H9 (cell line): ENCODE measurements at regions not wholly inside any gene's neighbourhood (a gene's known extent, or its start where the extent isn't known, plus 50 kb on each side); places are given as distances from the start of the nearest gene placed in this dataset.

Experiments
- DNase-seq: peaks from one replicate; pipeline ENCODE4 v3.0.0-alpha.2; 2017
- H2AFZ ChIP-seq: one replicate; pipeline ENCODE4 v1.6.1; 2013; ENCODE audit warnings: mild to moderate bottlenecking, low read length, control low read depth, moderate library complexity
- H2AK5ac ChIP-seq: 2 replicates; pipeline ENCODE4 v1.6.1; 2013; ENCODE audit warnings: low read length, control low read depth, mixed read lengths; ENCODE audit not compliant: insufficient read length
- H2BK120ac ChIP-seq: one replicate; pipeline ENCODE4 v1.6.1; 2013; ENCODE audit warnings: low read depth, mild to moderate bottlenecking, low read length, control low read depth, inconsistent platforms; ENCODE audit not compliant: poor library complexity, severe bottlenecking
- H2BK12ac ChIP-seq: 2 replicates; pipeline ENCODE4 v1.6.1; 2013; ENCODE audit warnings: low read length, control low read depth, mixed read lengths, low read depth; ENCODE audit not compliant: insufficient read length
- H2BK15ac ChIP-seq: 2 replicates; pipeline ENCODE4 v1.6.1; 2013; ENCODE audit warnings: low read depth, low read length, control low read depth
- H2BK20ac ChIP-seq: one replicate; pipeline ENCODE4 v1.6.1; 2013; ENCODE audit warnings: low read depth, mild to moderate bottlenecking, low read length, control low read depth, inconsistent platforms; ENCODE audit not compliant: poor library complexity, severe bottlenecking
- H2BK5ac ChIP-seq: 2 replicates; pipeline ENCODE4 v1.6.1; 2013; ENCODE audit warnings: low read length, control low read depth, mixed read lengths; ENCODE audit not compliant: insufficient read length
- H3K14ac ChIP-seq: 2 replicates; pipeline ENCODE4 v1.6.1; 2013; ENCODE audit warnings: low read length, control low read depth; ENCODE audit not compliant: insufficient read depth
- H3K18ac ChIP-seq: 2 replicates; pipeline ENCODE4 v1.6.1; 2013; ENCODE audit warnings: low read depth, mild to moderate bottlenecking, mixed read lengths, low read length, control low read depth; ENCODE audit not compliant: insufficient read length
- H3K23ac ChIP-seq: 2 replicates; pipeline ENCODE4 v1.6.1; 2013; ENCODE audit warnings: low read length, control low read depth, mixed read lengths, low read depth; ENCODE audit not compliant: insufficient read length
- H3K23me2 ChIP-seq: 2 replicates; pipeline ENCODE4 v1.6.1; 2013; ENCODE audit warnings: low read depth, mild to moderate bottlenecking, mixed read lengths, low read length, control low read depth; ENCODE audit not compliant: insufficient read length, poor library complexity, severe bottlenecking
- H3K27ac ChIP-seq: 2 replicates; pipeline ENCODE4 v1.5.1; 2013; ENCODE audit warnings: low read length, control low read depth, mixed read lengths, low read depth; ENCODE audit not compliant: insufficient read length
- H3K27me3 ChIP-seq: 2 replicates; pipeline ENCODE4 v1.6.1; 2013; ENCODE audit warnings: low read length, control low read depth, inconsistent platforms; ENCODE audit not compliant: insufficient read depth
- H3K4ac ChIP-seq: 2 replicates; pipeline ENCODE4 v1.6.1; 2013; ENCODE audit warnings: low read depth, mild to moderate bottlenecking, control low read depth, inconsistent platforms, low read length, moderate library complexity
- H3K4me1 ChIP-seq: 2 replicates; pipeline ENCODE4 v1.6.1; 2013; ENCODE audit warnings: low read length, control low read depth, inconsistent platforms; ENCODE audit not compliant: insufficient read depth
- H3K4me2 ChIP-seq: 2 replicates; pipeline ENCODE4 v1.6.1; 2013; ENCODE audit warnings: low read length, control low read depth, mixed read lengths; ENCODE audit not compliant: insufficient read length, insufficient read depth
- H3K56ac ChIP-seq: 2 replicates; pipeline ENCODE4 v1.6.1; 2013; ENCODE audit warnings: low read depth, mild to moderate bottlenecking, mixed read lengths, low read length, control low read depth; ENCODE audit not compliant: insufficient read length
- H3K79me1 ChIP-seq: 2 replicates; pipeline ENCODE4 v1.6.1; 2013; ENCODE audit warnings: low read depth, mild to moderate bottlenecking, moderate library complexity, low read length, control low read depth, inconsistent platforms; ENCODE audit not compliant: insufficient read depth, poor library complexity, severe bottlenecking
- H3K79me2 ChIP-seq: 2 replicates; pipeline ENCODE4 v1.6.1; 2013; ENCODE audit warnings: low read length, control low read depth, inconsistent platforms; ENCODE audit not compliant: insufficient read depth
- H3K9ac ChIP-seq: 2 replicates; pipeline ENCODE4 v1.6.1; 2013; ENCODE audit warnings: low read length, control low read depth, mixed read lengths; ENCODE audit not compliant: insufficient read length; ENCODE audit errors: extremely low read depth
- H3K9me3 ChIP-seq: one replicate; pipeline ENCODE4 v1.6.1; 2013; ENCODE audit warnings: low read depth, low read length, inconsistent platforms; ENCODE audit not compliant: control insufficient read depth
- H3T11ph ChIP-seq: one replicate; pipeline ENCODE4 v1.6.1; 2013; ENCODE audit warnings: mild to moderate bottlenecking, low read length, control low read depth, inconsistent platforms
- H4K20me1 ChIP-seq: one replicate; pipeline ENCODE4 v1.6.1; 2013; ENCODE audit not compliant: control insufficient read depth, insufficient read length, insufficient read depth
- H4K5ac ChIP-seq: 2 replicates; pipeline ENCODE4 v1.6.1; 2013; ENCODE audit warnings: low read depth, mild to moderate bottlenecking, mixed read lengths, low read length, control low read depth; ENCODE audit not compliant: insufficient read length
- H4K8ac ChIP-seq: replicated peaks from 2 replicates; pipeline ENCODE4 v1.6.1; 2013; ENCODE audit warnings: low read length, control low read depth, mixed read lengths, low read depth; ENCODE audit not compliant: insufficient read length
- H4K91ac ChIP-seq: 2 replicates; pipeline ENCODE4 v1.6.1; 2013; ENCODE audit warnings: low read depth, mild to moderate bottlenecking, moderate library complexity, mixed read lengths, low read length, control low read depth; ENCODE audit not compliant: insufficient read length
- H3K27ac Mint-ChIP-seq, 3 experiments: 2 replicates in 2 of 3; 3 replicates in 1 of 3; pipeline ENCODE4 v1.8.0; 2020 to 2021; ENCODE audit warnings: mixed read lengths in 3 of 3, mild to moderate bottlenecking in 1 of 3, moderate library complexity in 1 of 3
- H3K27me3 Mint-ChIP-seq: 2 replicates; pipeline ENCODE4 v1.8.0; 2021; ENCODE audit warnings: low read depth, mild to moderate bottlenecking, moderate library complexity, mixed read lengths
- H3K36me3 Mint-ChIP-seq, 3 experiments: 2 replicates in 2 of 3; 3 replicates in 1 of 3; pipeline ENCODE4 v1.8.0; 2020 to 2021; ENCODE audit warnings: low read depth in 3 of 3, mixed read lengths in 3 of 3; ENCODE audit not compliant: insufficient read depth in 1 of 3
- H3K4me1 Mint-ChIP-seq, 2 experiments: 2 replicates each; pipeline ENCODE4 v1.8.0; 2020; ENCODE audit warnings: mixed read lengths in 2 of 2
- H3K4me3 Mint-ChIP-seq, 2 experiments: 2 replicates in 1 of 2; 3 replicates in 1 of 2; pipeline ENCODE4 v1.8.0; 2020 to 2021; ENCODE audit warnings: mild to moderate bottlenecking in 2 of 2, mixed read lengths in 2 of 2, moderate library complexity in 1 of 2
- H3K9me3 Mint-ChIP-seq, 2 experiments: 2 replicates in 1 of 2; 3 replicates in 1 of 2; pipeline ENCODE4 v1.8.0; 2020; ENCODE audit warnings: mild to moderate bottlenecking in 2 of 2, mixed read lengths in 2 of 2, moderate library complexity in 1 of 2
- WGBS: extraction: QIAGEN DNeasy Blood & Tissue Kit; methylation state at CpG from one replicate; pipeline ENCODE4 v1.1.7; 2013; ENCODE audit warnings: missing lambda C conversion rate, low lambda C conversion rate, mixed read lengths; ENCODE audit not compliant: insufficient read length; ENCODE audit errors: extremely low coverage; 5-methylcytosine and 5-hydroxymethylcytosine counted together
- TF ChIP-seq, protein P1 (sequence below): fragments of 200-600 bp; sonication (generic); conservative IDR thresholded peaks from 3 replicates; pipeline ENCODE4 v1.8.0; 2021; ENCODE audit warnings: antibody characterized with exemption, mild to moderate bottlenecking

DNA sequence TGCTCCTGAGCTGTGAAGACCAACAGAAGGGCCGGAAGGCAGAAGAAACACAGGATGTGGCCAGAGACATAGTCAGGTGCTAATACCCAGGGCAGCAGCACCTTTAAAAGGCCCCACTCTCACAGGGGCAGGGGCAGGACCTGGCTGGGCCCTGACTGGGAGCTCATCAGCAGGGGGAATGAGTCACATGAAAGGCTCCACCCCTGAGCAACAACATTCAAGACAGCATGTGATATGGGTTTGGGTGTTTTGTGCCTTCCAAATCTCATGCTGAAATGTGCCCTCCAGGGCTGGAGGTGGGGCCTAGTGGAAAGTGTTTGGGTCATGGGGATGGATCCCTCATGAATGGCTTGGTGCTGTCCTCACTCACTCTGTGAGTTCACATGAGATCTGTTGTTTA is 181.7 kb downstream of the ERCC6L2 start:
- Histone ChIP-seq H3K14ac (no peak overlapping the region), H3T11ph (no peak overlapping the region), H4K91ac (no peak overlapping the region), H3K4me2 (no peak overlapping the region), H4K8ac (no peak overlapping the region), H2AFZ (no peak overlapping the region), H3K4ac (no peak overlapping the region), H3K9ac (no peak overlapping the region), H3K4me1 (peaks cover 5% of the 10 kb centered on the region; the same call in 1 of the 2 replicates), H4K20me1 (no peaks in the 10 kb centered on the region), H2BK120ac (no peak overlapping the region), H4K5ac (no peak overlapping the region), H3K23ac (no peak overlapping the region), H3K18ac (no peak overlapping the region), H2BK20ac (no peak overlapping the region), H3K23me2 (no peaks in the 10 kb centered on the region), H3K9me3 (no peaks in the 10 kb centered on the region), H3K27ac (no peak overlapping the region), H2BK5ac (no peak overlapping the region), H3K79me1 (no peaks in the 10 kb centered on the region), H2AK5ac (no peak overlapping the region), H3K56ac (no peak overlapping the region), H2BK12ac (no peak overlapping the region), H3K27me3 (no peaks in the 10 kb centered on the region), H3K79me2 (no peaks in the 10 kb centered on the region), H2BK15ac (no peak overlapping the region)
- Mint-ChIP-seq H3K4me3 (no peak overlapping the region), H3K9me3 (peaks cover 5 to 11% of the 10 kb centered on the region in 2 experiments), H3K4me1 (peaks cover 12 to 15% of the 10 kb centered on the region in 2 experiments), H3K27me3 (peaks cover 15% of the 10 kb centered on the region), H3K27ac (no peak overlapping the region; a peak in 1 of 7 replicates), H3K36me3 (peaks cover 0 to 5% (median 3%) of the 10 kb centered on the region in 3 experiments; a peak in 5 of 7 replicates)
- no peak for DNase-seq
- no CpG with 5 or more reads among the region's 1 CpG for WGBS
- TF ChIP-seq, protein P1, sequence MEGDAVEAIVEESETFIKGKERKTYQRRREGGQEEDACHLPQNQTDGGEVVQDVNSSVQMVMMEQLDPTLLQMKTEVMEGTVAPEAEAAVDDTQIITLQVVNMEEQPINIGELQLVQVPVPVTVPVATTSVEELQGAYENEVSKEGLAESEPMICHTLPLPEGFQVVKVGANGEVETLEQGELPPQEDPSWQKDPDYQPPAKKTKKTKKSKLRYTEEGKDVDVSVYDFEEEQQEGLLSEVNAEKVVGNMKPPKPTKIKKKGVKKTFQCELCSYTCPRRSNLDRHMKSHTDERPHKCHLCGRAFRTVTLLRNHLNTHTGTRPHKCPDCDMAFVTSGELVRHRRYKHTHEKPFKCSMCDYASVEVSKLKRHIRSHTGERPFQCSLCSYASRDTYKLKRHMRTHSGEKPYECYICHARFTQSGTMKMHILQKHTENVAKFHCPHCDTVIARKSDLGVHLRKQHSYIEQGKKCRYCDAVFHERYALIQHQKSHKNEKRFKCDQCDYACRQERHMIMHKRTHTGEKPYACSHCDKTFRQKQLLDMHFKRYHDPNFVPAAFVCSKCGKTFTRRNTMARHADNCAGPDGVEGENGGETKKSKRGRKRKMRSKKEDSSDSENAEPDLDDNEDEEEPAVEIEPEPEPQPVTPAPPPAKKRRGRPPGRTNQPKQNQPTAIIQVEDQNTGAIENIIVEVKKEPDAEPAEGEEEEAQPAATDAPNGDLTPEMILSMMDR = no peak
